GM12891 (cell line): ENCODE measurements at regions not wholly inside any gene's neighbourhood (a gene's known extent, or its start where the extent isn't known, plus 50 kb on each side); places are given as distances from the start of the nearest gene placed in this dataset.
A peak's percentile ranks its signal among the peaks of the same experiment; 100 is the strongest.

Source experiments
- DNase-seq: peaks from one replicate; pipeline ENCODE4 v3.0.0; 2011; ENCODE audit warnings: low spot score; ENCODE audit not compliant: insufficient read length
- FAIRE-seq: peaks from 2 replicates; lab custom pipeline; 2011; peaks lifted over from hg19 to GRCh38; lab: Jason Lieb, UNC
- PAX5 ChIP-seq: IDR thresholded peaks from 2 replicates; pipeline ENCODE4 v1.6.1; 2011; ENCODE audit warnings: low read length, moderate library complexity, mild to moderate bottlenecking; ENCODE audit not compliant: insufficient read depth, severe bottlenecking
- POLR2A ChIP-seq: IDR thresholded peaks from 2 replicates; pipeline ENCODE4 v1.6.1; 2011; ENCODE audit warnings: low read depth, low read length, control low read depth
- POLR2AphosphoS5 ChIP-seq: IDR thresholded peaks from 2 replicates; pipeline ENCODE4 v1.6.1; 2011; ENCODE audit warnings: low read depth, low read length, control low read depth
- POU2F2 ChIP-seq: IDR thresholded peaks from 2 replicates; pipeline ENCODE4 v1.6.1; 2011; ENCODE audit warnings: low read depth, mild to moderate bottlenecking, control low read depth, low read length, moderate library complexity
- SPI1 ChIP-seq: IDR thresholded peaks from 2 replicates; pipeline ENCODE4 v1.6.1; 2011; ENCODE audit warnings: low read depth, low read length, control low read depth
- TAF1 ChIP-seq: IDR thresholded peaks from 2 replicates; pipeline ENCODE4 v1.6.1; 2011; ENCODE audit warnings: low read depth, low read length, control low read depth

GRCh38 chrX:40149286-40150175 lies 51.8 kb upstream of the BCOR start:
- no peak for FAIRE-seq
- DNase-seq: no peak
- no peak for TF ChIP-seq PAX5
- no peak for TF ChIP-seq POLR2AphosphoS5

- DNase-seq: no peak
- TF ChIP-seq SPI1: no peak
- no peak for TF ChIP-seq POU2F2
- TF ChIP-seq POLR2AphosphoS5: no peak
- no peak for TF ChIP-seq PAX5
- TF ChIP-seq POLR2A: no peak
- no peak for TF ChIP-seq TAF1
- FAIRE-seq: peak; percentile 89
Measured at GRCh38 chrX:40148385-40149285, 50.9 kb upstream of the BCOR start.

DNA sequence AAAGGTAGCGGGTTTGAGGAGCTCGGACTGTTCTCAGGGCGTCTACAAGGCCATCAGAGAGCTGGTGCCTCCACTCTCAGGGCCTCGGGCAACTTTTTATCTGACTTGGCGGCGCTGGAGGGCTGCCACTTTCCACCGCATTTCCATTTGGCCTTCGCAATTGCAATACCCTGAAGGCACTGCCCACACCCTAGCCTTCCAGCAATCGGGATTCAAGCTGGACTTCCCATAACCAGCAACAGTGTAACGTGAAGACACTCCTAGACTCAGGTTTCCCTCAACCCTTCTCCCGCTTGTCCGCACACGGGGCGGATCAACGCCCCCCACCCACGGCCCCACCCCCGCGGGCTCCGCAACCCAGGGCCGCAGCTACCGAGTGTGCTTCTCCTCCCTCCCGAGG lies 50.2 kb upstream of the BCOR start:
- no peak for DNase-seq
- no peak for FAIRE-seq
- no peak for TF ChIP-seq POU2F2
- no peak for TF ChIP-seq POLR2AphosphoS5
- TF ChIP-seq SPI1: no peak
- no peak for TF ChIP-seq POLR2A
- TF ChIP-seq PAX5: no peak
- no peak for TF ChIP-seq TAF1
